ENCODE measurements at regions not wholly inside any gene's neighbourhood (a gene's known extent, or its start where the extent isn't known, plus 50 kb on each side); places are given as distances from the start of the nearest gene placed in this dataset.

GRCh38 chr2:60072609-60073008 lies 480.8 kb downstream of the BCL11A start:
- Histone ChIP-seq H3K27me3 (replicated peaks; ENCODE audit: insufficient read depth) (no peaks in the 10 kb centered on the region), H3K36me3 (no peaks in the 10 kb centered on the region), H3K9me3 (no peaks in the 10 kb centered on the region), H3K4me3 (no peak overlapping the region), H3K4me1 (ENCODE audit: control insufficient read depth in 1 of 2, low read depth in 2 of 2) (no peaks in the 10 kb centered on the region), H3K27ac (no peak overlapping the region)
- no peak for ATAC-seq (ENCODE audit: insufficient number of reproducible peaks, low FRiP score, low read depth)
- TF ChIP-seq, protein P1, sequence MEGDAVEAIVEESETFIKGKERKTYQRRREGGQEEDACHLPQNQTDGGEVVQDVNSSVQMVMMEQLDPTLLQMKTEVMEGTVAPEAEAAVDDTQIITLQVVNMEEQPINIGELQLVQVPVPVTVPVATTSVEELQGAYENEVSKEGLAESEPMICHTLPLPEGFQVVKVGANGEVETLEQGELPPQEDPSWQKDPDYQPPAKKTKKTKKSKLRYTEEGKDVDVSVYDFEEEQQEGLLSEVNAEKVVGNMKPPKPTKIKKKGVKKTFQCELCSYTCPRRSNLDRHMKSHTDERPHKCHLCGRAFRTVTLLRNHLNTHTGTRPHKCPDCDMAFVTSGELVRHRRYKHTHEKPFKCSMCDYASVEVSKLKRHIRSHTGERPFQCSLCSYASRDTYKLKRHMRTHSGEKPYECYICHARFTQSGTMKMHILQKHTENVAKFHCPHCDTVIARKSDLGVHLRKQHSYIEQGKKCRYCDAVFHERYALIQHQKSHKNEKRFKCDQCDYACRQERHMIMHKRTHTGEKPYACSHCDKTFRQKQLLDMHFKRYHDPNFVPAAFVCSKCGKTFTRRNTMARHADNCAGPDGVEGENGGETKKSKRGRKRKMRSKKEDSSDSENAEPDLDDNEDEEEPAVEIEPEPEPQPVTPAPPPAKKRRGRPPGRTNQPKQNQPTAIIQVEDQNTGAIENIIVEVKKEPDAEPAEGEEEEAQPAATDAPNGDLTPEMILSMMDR (IDR thresholded peaks at IDR 0.05): no peak
- no peak for DNase-seq (ENCODE audit: low spot score)

DNA sequence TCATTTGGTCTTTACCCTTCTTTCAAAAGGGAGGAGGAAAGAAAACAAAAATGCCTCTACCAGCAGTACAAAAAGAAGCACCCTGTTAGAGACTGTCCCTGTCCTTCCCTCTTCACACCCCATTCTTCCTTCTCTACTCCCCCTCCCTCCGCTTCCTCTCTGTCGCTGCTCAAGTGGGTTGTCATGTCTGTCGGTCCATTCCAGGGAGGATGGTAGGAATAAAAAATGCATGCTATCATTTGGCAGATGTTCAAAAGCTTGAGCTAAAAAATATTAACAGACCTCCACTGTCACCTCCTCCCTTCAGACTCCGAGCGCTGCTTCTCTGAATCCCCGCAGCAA lies 482.0 kb downstream of the BCL11A start:
- no peaks in the 10 kb centered on the region for H3K4me1 ChIP-seq (ENCODE audit: control insufficient read depth in 1 of 2, low read depth in 2 of 2)
- TF ChIP-seq, protein P1 (IDR thresholded peaks at IDR 0.05): no peak
- H3K4me3 ChIP-seq: no peak overlapping the region
- H3K27ac ChIP-seq: no peak overlapping the region
- ATAC-seq (ENCODE audit: insufficient number of reproducible peaks, low FRiP score, low read depth): no peak
- no peaks in the 10 kb centered on the region for H3K9me3 ChIP-seq
- no peaks in the 10 kb centered on the region for H3K36me3 ChIP-seq
- no peak for DNase-seq (ENCODE audit: low spot score)
- H3K27me3 ChIP-seq (replicated peaks; ENCODE audit: insufficient read depth): no peaks in the 10 kb centered on the region

GRCh38 chr2:60070736-60071489 lies 482.5 kb downstream of the BCL11A start:
- no peak overlapping the region for H3K27ac ChIP-seq
- H3K4me3 ChIP-seq: no peak overlapping the region
- H3K27me3 ChIP-seq (replicated peaks; ENCODE audit: insufficient read depth): no peaks in the 10 kb centered on the region
- H3K4me1 ChIP-seq (ENCODE audit: control insufficient read depth in 1 of 2, low read depth in 2 of 2): no peaks in the 10 kb centered on the region
- no peak for DNase-seq (ENCODE audit: low spot score)
- H3K36me3 ChIP-seq: no peaks in the 10 kb centered on the region
- TF ChIP-seq, protein P1 (IDR thresholded peaks at IDR 0.05): no peak
- no peak for ATAC-seq (ENCODE audit: insufficient number of reproducible peaks, low FRiP score, low read depth)
- no peaks in the 10 kb centered on the region for H3K9me3 ChIP-seq

- H3K27ac ChIP-seq: no peak overlapping the region
- no peaks in the 10 kb centered on the region for H3K4me1 ChIP-seq (ENCODE audit: control insufficient read depth in 1 of 2, low read depth in 2 of 2)
- H3K27me3 ChIP-seq (replicated peaks; ENCODE audit: insufficient read depth): no peaks in the 10 kb centered on the region
- DNase-seq (ENCODE audit: low spot score): no peak
- no peaks in the 10 kb centered on the region for H3K9me3 ChIP-seq
- no peak overlapping the region for H3K4me3 ChIP-seq
- no peaks in the 10 kb centered on the region for H3K36me3 ChIP-seq
- ATAC-seq (ENCODE audit: insufficient number of reproducible peaks, low FRiP score, low read depth): no peak
- TF ChIP-seq, protein P1 (IDR thresholded peaks at IDR 0.05): no peak
Measured at GRCh38 chr2:60070196-60070595, 483.3 kb downstream of the BCL11A start.

GRCh38 chr2:60068755-60069154 lies 484.7 kb downstream of the BCL11A start:
- no peaks in the 10 kb centered on the region for H3K36me3 ChIP-seq
- DNase-seq (ENCODE audit: low spot score): no peak
- H3K4me1 ChIP-seq (ENCODE audit: control insufficient read depth in 1 of 2, low read depth in 2 of 2): no peaks in the 10 kb centered on the region
- no peak overlapping the region for H3K4me3 ChIP-seq
- H3K27ac ChIP-seq: no peak overlapping the region
- H3K27me3 ChIP-seq (replicated peaks; ENCODE audit: insufficient read depth): no peaks in the 10 kb centered on the region
- no peaks in the 10 kb centered on the region for H3K9me3 ChIP-seq
- TF ChIP-seq, protein P1 (IDR thresholded peaks at IDR 0.05): no peak
- ATAC-seq (ENCODE audit: insufficient number of reproducible peaks, low FRiP score, low read depth): no peak
